GM12878 (cell line): ENCODE measurements at regions not wholly inside any gene's neighbourhood (a gene's known extent, or its start where the extent isn't known, plus 50 kb on each side); places are given as distances from the start of the nearest gene placed in this dataset.

Experiments
- ATAC-seq: fragments of 200-7000 bp; cut with Tn5 transposase; 3 replicates; pipeline ENCODE4 v1.9.1; 2020; ENCODE audit warnings: mild to moderate bottlenecking, moderate library complexity
- BruUV-seq: library from RNA; stranded (reverse); fragments of 400-500 nt; replicated peaks from 2 replicates; lab custom pipeline; 2021; lab: Mats Ljungman, UMichigan
- CTCF ChIA-PET: fragments of 300-600 bp; sonication (Branson Sonifier 250); formaldehyde crosslinking; extraction: SDS; loops from one replicate; lab custom pipeline; 2021; ENCODE audit warnings: inconsistent platforms; lab: Yijun Ruan, JAX
- POLR2A ChIA-PET: fragments of 350-600 bp; formaldehyde crosslinking; extraction: SDS; loops from one replicate; lab custom pipeline; 2021; ENCODE audit warnings: inconsistent platforms; lab: Charles Lee
- RAD21 ChIA-PET: fragments of 300-600 bp; sonication (Branson Sonifier 250); formaldehyde crosslinking; loops from one replicate; lab custom pipeline; 2023; ENCODE audit warnings: antibody characterized with exemption; ENCODE audit not compliant: unreplicated experiment; lab: Charles Lee
- SMC1A ChIA-PET: fragments of 300-600 bp; sonication (Branson Sonifier 250); formaldehyde crosslinking; loops from one replicate; lab custom pipeline; 2023; ENCODE audit not compliant: unreplicated experiment, uncharacterized antibody; lab: Charles Lee
- DNase-seq: peaks from one replicate; pipeline ENCODE4 v3.0.0-alpha.2; 2011; ENCODE audit warnings: low read depth, low spot score
- FAIRE-seq: peaks from 3 replicates; lab custom pipeline; 2011; peaks lifted over from hg19 to GRCh38; lab: Jason Lieb, UNC
- H2AFZ ChIP-seq: 2 replicates; pipeline ENCODE4 v1.6.0; 2011; ENCODE audit warnings: low read depth, low read length, control low read depth; ENCODE audit not compliant: control insufficient read depth
- H3K27ac ChIP-seq: 2 replicates; pipeline ENCODE4 v1.5.1; 2011; ENCODE audit warnings: control low read depth; ENCODE audit not compliant: control insufficient read depth, insufficient read depth
- H3K27me3 ChIP-seq, 2 experiments: replicated peaks in 1 of 2; 2 replicates each; pipeline versions ENCODE4 v1.6.0 to v1.6.1; 2011; ENCODE audit warnings: low read length in 1 of 2; ENCODE audit not compliant: control insufficient read depth in 2 of 2, insufficient read depth in 2 of 2
- H3K36me3 ChIP-seq, 2 experiments: 2 replicates each; pipeline ENCODE4 v1.5.1; 2011; ENCODE audit warnings: low read length in 1 of 2; ENCODE audit not compliant: control insufficient read depth in 2 of 2, insufficient read depth in 2 of 2
- H3K4me1 ChIP-seq: 2 replicates; pipeline ENCODE4 v1.6.1; 2011; ENCODE audit warnings: mild to moderate bottlenecking, low read length, moderate library complexity, mixed read lengths; ENCODE audit not compliant: control insufficient read depth, insufficient read depth
- H3K4me2 ChIP-seq: 2 replicates; pipeline ENCODE4 v1.6.0; 2011; ENCODE audit warnings: control low read depth; ENCODE audit not compliant: control insufficient read depth, insufficient read depth
- H3K4me3 ChIP-seq: fragments of 200-600 bp; sonication (generic); 2 replicates; pipeline ENCODE4 v1.5.1; 2016
- H3K79me2 ChIP-seq: 2 replicates; pipeline ENCODE4 v1.6.0; 2011; ENCODE audit warnings: low read length; ENCODE audit not compliant: control insufficient read depth, insufficient read depth
- H3K9ac ChIP-seq: 2 replicates; pipeline ENCODE4 v1.8.0; 2011; ENCODE audit warnings: low read length, control low read depth, mixed read lengths; ENCODE audit not compliant: control insufficient read depth, insufficient read depth
- H3K9me3 ChIP-seq: replicated peaks from 3 replicates; pipeline ENCODE4 v1.5.1; 2011; ENCODE audit warnings: mild to moderate bottlenecking, low read length; ENCODE audit not compliant: control insufficient read depth, insufficient read depth
- H4K20me1 ChIP-seq: 2 replicates; pipeline ENCODE4 v1.6.0; 2011; ENCODE audit not compliant: control insufficient read depth, insufficient read depth
- BACH1 ChIP-seq: fragments of 450-650 bp; IDR thresholded peaks from 2 replicates; pipeline ENCODE4 v1.6.1; 2017; ENCODE audit warnings: mild to moderate bottlenecking, borderline replicate concordance
- CREM ChIP-seq: IDR thresholded peaks from 2 replicates; pipeline ENCODE4 v1.6.1; 2014; ENCODE audit warnings: antibody characterized with exemption, low read depth
- CTCF ChIP-seq, 3 experiments: IDR thresholded peaks in 2 of 3; conservative IDR thresholded peaks in 1 of 3; 2 replicates each; pipeline ENCODE4 v1.5.1; 2011; ENCODE audit warnings: low read depth in 3 of 3, low read length in 3 of 3, mild to moderate bottlenecking in 3 of 3, control low read depth in 2 of 3, moderate library complexity in 2 of 3, inconsistent platforms in 1 of 3, mixed read lengths in 1 of 3; ENCODE audit not compliant: control insufficient read depth in 2 of 3, insufficient read depth in 1 of 3; ENCODE audit errors: extremely low read depth in 1 of 3
- EED ChIP-seq: sonication (generic); IDR thresholded peaks from 2 replicates; pipeline ENCODE4 v1.6.1; 2016; ENCODE audit warnings: antibody characterized with exemption, low read depth
- ESRRA ChIP-seq: IDR thresholded peaks from 2 replicates; pipeline ENCODE4 v1.6.1; 2012; ENCODE audit warnings: mild to moderate bottlenecking, low read length, improper control_type of control experiment
- HSF1 ChIP-seq: fragments of 150-350 bp; IDR thresholded peaks from 2 replicates; pipeline ENCODE4 v1.6.1; 2014; ENCODE audit warnings: mild to moderate bottlenecking, low read depth, low read length
- IKZF1 ChIP-seq: fragments of 450-650 bp; conservative IDR thresholded peaks from 2 replicates; pipeline ENCODE4 v1.6.1; 2017; ENCODE audit warnings: antibody characterized with exemption, mild to moderate bottlenecking
- MTA3 ChIP-seq: IDR thresholded peaks from 2 replicates; pipeline ENCODE4 v1.6.1; 2012; ENCODE audit warnings: low read length, inconsistent platforms, borderline replicate concordance
- NFYB ChIP-seq: IDR thresholded peaks from 2 replicates; pipeline ENCODE4 v1.6.1; 2011; ENCODE audit warnings: low read depth, mild to moderate bottlenecking, low read length, improper control_type of control experiment, moderate library complexity; ENCODE audit not compliant: insufficient read depth
- PAX8 ChIP-seq: fragments of 450-650 bp; IDR thresholded peaks from 2 replicates; pipeline ENCODE4 v1.6.1; 2017; ENCODE audit warnings: mild to moderate bottlenecking, moderate library complexity
- RCOR1 ChIP-seq: conservative IDR thresholded peaks from 2 replicates; pipeline ENCODE4 v1.6.1; 2012; ENCODE audit warnings: low read depth, low read length, improper control_type of control experiment
- REST ChIP-seq: IDR thresholded peaks from 2 replicates; pipeline ENCODE4 v1.6.1; 2012; ENCODE audit warnings: mild to moderate bottlenecking, low read depth, low read length
- SREBF1 ChIP-seq: IDR thresholded peaks from 2 replicates; pipeline ENCODE4 v1.6.1; 2012; ENCODE audit warnings: mild to moderate bottlenecking, low read length
- WRNIP1 ChIP-seq: IDR thresholded peaks from 2 replicates; pipeline ENCODE4 v1.6.1; 2011; ENCODE audit warnings: low read depth, low read length, improper control_type of control experiment, borderline replicate concordance
- YBX1 ChIP-seq: fragments of 450-650 bp; IDR thresholded peaks from 2 replicates; pipeline ENCODE4 v1.6.1; 2016; ENCODE audit warnings: antibody characterized with exemption
- ZNF24 ChIP-seq: fragments of 450-650 bp; IDR thresholded peaks from 2 replicates; pipeline ENCODE4 v1.6.1; 2017; ENCODE audit warnings: antibody characterized with exemption, mild to moderate bottlenecking
- WGBS: methylation state at CpG from one replicate; pipeline ENCODE4 v1.1.6; 2016; ENCODE audit warnings: low lambda C conversion rate; ENCODE audit not compliant: insufficient replicate concordance, insufficient coverage; ENCODE audit errors: missing lambda C conversion rate; 5-methylcytosine and 5-hydroxymethylcytosine counted together
- in situ Hi-C: fragments of 300-500 bp; cut with MboI; formaldehyde crosslinking; loops from 9 replicates; pipeline ENCODE4 v1.14.3; 2018; ENCODE audit warnings: mixed read lengths
- intact Hi-C: fragments of 100-400 bp; cut with micrococcal nuclease; formaldehyde crosslinking; loops from one replicate; pipeline ENCODE4 v1.14.2; 2022; ENCODE audit not compliant: unreplicated experiment

GRCh38 chr2:18790509-18791171, 201.3 kb upstream of the NT5C1B start:
- CTCF ChIA-PET = no interaction called here

More at GRCh38 chr2:18790509-18791171, 201.3 kb upstream of the NT5C1B start:
- no peak for TF ChIP-seq PAX8
- TF ChIP-seq CREM = no peak
- no peak for TF ChIP-seq HSF1
- TF ChIP-seq WRNIP1 = no peak
- no peak for TF ChIP-seq YBX1
- TF ChIP-seq SREBF1 = no peak
- TF ChIP-seq ESRRA = no peak
- no peak for TF ChIP-seq REST
- no peak for TF ChIP-seq EED
- TF ChIP-seq MTA3 = no peak
- no peak for TF ChIP-seq RCOR1
- no peak for TF ChIP-seq IKZF1
- TF ChIP-seq ZNF24 = no peak
- no peak for TF ChIP-seq CTCF (IDR thresholded peaks at IDR 0.05 in 2 of 3, conservative IDR thresholded peaks at IDR 0.05 in 1 of 3; ENCODE audit: control insufficient read depth in 2 of 3, extremely low read depth in 1 of 3, insufficient read depth in 1 of 3, low read depth in 3 of 3, low read length in 3 of 3)
- no peak for TF ChIP-seq BACH1
- no peak for TF ChIP-seq NFYB
- Histone ChIP-seq H3K4me2 (no peak overlapping the region), H3K4me1 (no peaks in the 10 kb centered on the region), H3K27ac (no peak overlapping the region), H4K20me1 (no peaks in the 10 kb centered on the region), H3K9ac (no peak overlapping the region), H3K36me3 (no peaks in the 10 kb centered on the region), H3K9me3 (no peaks in the 10 kb centered on the region), H2AFZ (no peak overlapping the region), H3K79me2 (no peaks in the 10 kb centered on the region), H3K27me3 (no peaks in the 10 kb centered on the region), H3K4me3 (no peak overlapping the region)
- DNase-seq = no peak
- 27% methylated on average over 3 of the region's 3 CpGs for WGBS
- BruUV-seq = no TSS peak
- no peak for FAIRE-seq
- SMC1A ChIA-PET = interaction anchor here (1.1 kb wide), 1 partner anchor 11 kb away, joined by 3 read pairs; no protein-coding TSS in a partner anchor
- in situ Hi-C loops = no loop called here
- ATAC-seq = no peak
- POLR2A ChIA-PET = no interaction called here
- intact Hi-C loops = no loop called here
- RAD21 ChIA-PET = no interaction called here
